GM12878 (cell line): ENCODE measurements at regions not wholly inside any gene's neighbourhood (a gene's known extent, or its start where the extent isn't known, plus 50 kb on each side); places are given as distances from the start of the nearest gene placed in this dataset.

ENCODE experiments used
- ATAC-seq: fragments of 200-7000 bp; cut with Tn5 transposase; 3 replicates; pipeline ENCODE4 v1.9.1; 2020; ENCODE audit warnings: mild to moderate bottlenecking, moderate library complexity
- BruUV-seq: library from RNA; stranded (reverse); fragments of 400-500 nt; replicated peaks from 2 replicates; lab custom pipeline; 2021; lab: Mats Ljungman, UMichigan
- CTCF ChIA-PET: fragments of 300-600 bp; sonication (Branson Sonifier 250); formaldehyde crosslinking; extraction: SDS; loops from one replicate; lab custom pipeline; 2021; ENCODE audit warnings: inconsistent platforms; lab: Yijun Ruan, JAX
- POLR2A ChIA-PET: fragments of 350-600 bp; formaldehyde crosslinking; extraction: SDS; loops from one replicate; lab custom pipeline; 2021; ENCODE audit warnings: inconsistent platforms; lab: Charles Lee
- RAD21 ChIA-PET: fragments of 300-600 bp; sonication (Branson Sonifier 250); formaldehyde crosslinking; loops from one replicate; lab custom pipeline; 2023; ENCODE audit warnings: antibody characterized with exemption; ENCODE audit not compliant: unreplicated experiment; lab: Charles Lee
- SMC1A ChIA-PET: fragments of 300-600 bp; sonication (Branson Sonifier 250); formaldehyde crosslinking; loops from one replicate; lab custom pipeline; 2023; ENCODE audit not compliant: unreplicated experiment, uncharacterized antibody; lab: Charles Lee
- DNase-seq: peaks from one replicate; pipeline ENCODE4 v3.0.0-alpha.2; 2011; ENCODE audit warnings: low read depth, low spot score
- FAIRE-seq: peaks from 3 replicates; lab custom pipeline; 2011; peaks lifted over from hg19 to GRCh38; lab: Jason Lieb, UNC
- H2AFZ ChIP-seq: 2 replicates; pipeline ENCODE4 v1.6.0; 2011; ENCODE audit warnings: low read depth, low read length, control low read depth; ENCODE audit not compliant: control insufficient read depth
- H3K27ac ChIP-seq: 2 replicates; pipeline ENCODE4 v1.5.1; 2011; ENCODE audit warnings: control low read depth; ENCODE audit not compliant: control insufficient read depth, insufficient read depth
- H3K27me3 ChIP-seq, 2 experiments: replicated peaks in 1 of 2; 2 replicates each; pipeline versions ENCODE4 v1.6.0 to v1.6.1; 2011; ENCODE audit warnings: low read length in 1 of 2; ENCODE audit not compliant: control insufficient read depth in 2 of 2, insufficient read depth in 2 of 2
- H3K36me3 ChIP-seq, 2 experiments: 2 replicates each; pipeline ENCODE4 v1.5.1; 2011; ENCODE audit warnings: low read length in 1 of 2; ENCODE audit not compliant: control insufficient read depth in 2 of 2, insufficient read depth in 2 of 2
- H3K4me1 ChIP-seq: 2 replicates; pipeline ENCODE4 v1.6.1; 2011; ENCODE audit warnings: mild to moderate bottlenecking, low read length, moderate library complexity, mixed read lengths; ENCODE audit not compliant: control insufficient read depth, insufficient read depth
- H3K4me2 ChIP-seq: 2 replicates; pipeline ENCODE4 v1.6.0; 2011; ENCODE audit warnings: control low read depth; ENCODE audit not compliant: control insufficient read depth, insufficient read depth
- H3K4me3 ChIP-seq: fragments of 200-600 bp; sonication (generic); 2 replicates; pipeline ENCODE4 v1.5.1; 2016
- H3K79me2 ChIP-seq: 2 replicates; pipeline ENCODE4 v1.6.0; 2011; ENCODE audit warnings: low read length; ENCODE audit not compliant: control insufficient read depth, insufficient read depth
- H3K9ac ChIP-seq: 2 replicates; pipeline ENCODE4 v1.8.0; 2011; ENCODE audit warnings: low read length, control low read depth, mixed read lengths; ENCODE audit not compliant: control insufficient read depth, insufficient read depth
- H3K9me3 ChIP-seq: replicated peaks from 3 replicates; pipeline ENCODE4 v1.5.1; 2011; ENCODE audit warnings: mild to moderate bottlenecking, low read length; ENCODE audit not compliant: control insufficient read depth, insufficient read depth
- H4K20me1 ChIP-seq: 2 replicates; pipeline ENCODE4 v1.6.0; 2011; ENCODE audit not compliant: control insufficient read depth, insufficient read depth
- ATF3 ChIP-seq: IDR thresholded peaks from 2 replicates; pipeline ENCODE4 v1.6.1; 2011; ENCODE audit warnings: low read depth, mild to moderate bottlenecking, low read length, moderate library complexity, borderline replicate concordance; ENCODE audit errors: extremely low read depth
- BMI1 ChIP-seq: fragments of 450-650 bp; IDR thresholded peaks from 2 replicates; pipeline ENCODE4 v1.6.1; 2016; ENCODE audit warnings: mild to moderate bottlenecking, moderate library complexity, borderline replicate concordance
- DPF2 ChIP-seq: fragments of 450-650 bp; IDR thresholded peaks from 2 replicates; pipeline ENCODE4 v1.6.1; 2017; ENCODE audit warnings: mild to moderate bottlenecking
- E4F1 ChIP-seq: fragments of 450-650 bp; IDR thresholded peaks from 2 replicates; pipeline ENCODE4 v1.6.1; 2018; ENCODE audit warnings: borderline replicate concordance, mild to moderate bottlenecking; ENCODE audit not compliant: partially characterized antibody
- KAT2A ChIP-seq: conservative IDR thresholded peaks from 2 replicates; pipeline ENCODE4 v1.6.1; 2011; ENCODE audit warnings: low read depth, low read length; ENCODE audit not compliant: control insufficient read depth
- KDM1A ChIP-seq: fragments of 200-600 bp; sonication (generic); IDR thresholded peaks from 2 replicates; pipeline ENCODE4 v1.6.1; 2016; ENCODE audit warnings: borderline replicate concordance
- SMC3 ChIP-seq: IDR thresholded peaks from 2 replicates; pipeline ENCODE4 v1.6.1; 2011; ENCODE audit warnings: low read length, improper control_type of control experiment, borderline replicate concordance
- ZNF274 ChIP-seq: IDR thresholded peaks from one replicate; pipeline ENCODE4 v1.8.0; 2011; ENCODE audit not compliant: insufficient read length, insufficient read depth
- WGBS: methylation state at CpG from one replicate; pipeline ENCODE4 v1.1.6; 2016; ENCODE audit warnings: low lambda C conversion rate; ENCODE audit not compliant: insufficient replicate concordance, insufficient coverage; ENCODE audit errors: missing lambda C conversion rate; 5-methylcytosine and 5-hydroxymethylcytosine counted together
- in situ Hi-C: fragments of 300-500 bp; cut with MboI; formaldehyde crosslinking; loops from 9 replicates; pipeline ENCODE4 v1.14.3; 2018; ENCODE audit warnings: mixed read lengths
- intact Hi-C: fragments of 100-400 bp; cut with micrococcal nuclease; formaldehyde crosslinking; loops from one replicate; pipeline ENCODE4 v1.14.2; 2022; ENCODE audit not compliant: unreplicated experiment
- TF ChIP-seq, protein P1 (sequence below): IDR thresholded peaks from 2 replicates; pipeline ENCODE4 v1.6.1; 2012; ENCODE audit warnings: low read depth, low read length, improper control_type of control experiment
- TF ChIP-seq, protein P2 (sequence below): fragments of 450-650 bp; IDR thresholded peaks from 2 replicates; pipeline ENCODE4 v1.6.1; 2017; ENCODE audit warnings: mild to moderate bottlenecking

DNA sequence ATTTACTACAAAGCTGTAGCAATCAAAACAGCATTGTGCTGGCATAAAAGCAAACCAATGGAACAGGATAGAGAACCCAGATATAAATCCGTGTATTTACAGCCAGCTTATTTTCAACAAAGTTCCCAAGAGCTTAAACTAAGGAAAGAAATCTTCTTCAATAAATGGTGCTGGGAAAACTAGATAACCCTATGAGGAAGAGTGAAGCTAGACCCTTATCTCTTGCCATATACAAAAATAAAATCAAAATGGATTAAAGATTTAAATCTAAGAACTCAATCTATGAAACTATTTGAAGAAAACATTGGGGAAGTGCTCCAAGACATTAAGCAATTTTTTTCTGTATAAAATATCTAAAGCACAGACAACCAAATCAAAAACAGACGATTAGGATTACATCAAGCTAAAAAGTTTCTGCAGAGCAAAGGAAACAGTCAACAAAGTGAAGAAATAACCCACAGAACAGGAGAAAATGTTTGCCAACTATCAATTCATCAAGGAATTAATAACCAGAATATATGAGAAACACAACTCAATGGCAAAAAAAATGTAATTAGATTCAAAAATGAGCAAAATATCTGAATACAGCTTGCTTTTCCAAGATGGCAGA lies 480.7 kb downstream of the LMO7 start:
- no TSS peak for BruUV-seq
- in situ Hi-C loops, result no loop called here

More for the DNA sequence above, 480.7 kb downstream of the LMO7 start:
- no peak for DNase-seq
- SMC1A ChIA-PET, result no interaction called here
- WGBS, result 0% methylated on average over 2 of the region's 2 CpGs
- CTCF ChIA-PET, result no interaction called here
- no peak for FAIRE-seq
- POLR2A ChIA-PET, result no interaction called here
- TF ChIP-seq ATF3 (no peak), KAT2A (no peak), ZNF274 (no peak), SMC3 (no peak), E4F1 (no peak), DPF2 (no peak), KDM1A (no peak), BMI1 (no peak)
- TF ChIP-seq, protein P1, sequence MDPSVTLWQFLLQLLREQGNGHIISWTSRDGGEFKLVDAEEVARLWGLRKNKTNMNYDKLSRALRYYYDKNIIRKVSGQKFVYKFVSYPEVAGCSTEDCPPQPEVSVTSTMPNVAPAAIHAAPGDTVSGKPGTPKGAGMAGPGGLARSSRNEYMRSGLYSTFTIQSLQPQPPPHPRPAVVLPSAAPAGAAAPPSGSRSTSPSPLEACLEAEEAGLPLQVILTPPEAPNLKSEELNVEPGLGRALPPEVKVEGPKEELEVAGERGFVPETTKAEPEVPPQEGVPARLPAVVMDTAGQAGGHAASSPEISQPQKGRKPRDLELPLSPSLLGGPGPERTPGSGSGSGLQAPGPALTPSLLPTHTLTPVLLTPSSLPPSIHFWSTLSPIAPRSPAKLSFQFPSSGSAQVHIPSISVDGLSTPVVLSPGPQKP, result no peak
- TF ChIP-seq, protein P2, sequence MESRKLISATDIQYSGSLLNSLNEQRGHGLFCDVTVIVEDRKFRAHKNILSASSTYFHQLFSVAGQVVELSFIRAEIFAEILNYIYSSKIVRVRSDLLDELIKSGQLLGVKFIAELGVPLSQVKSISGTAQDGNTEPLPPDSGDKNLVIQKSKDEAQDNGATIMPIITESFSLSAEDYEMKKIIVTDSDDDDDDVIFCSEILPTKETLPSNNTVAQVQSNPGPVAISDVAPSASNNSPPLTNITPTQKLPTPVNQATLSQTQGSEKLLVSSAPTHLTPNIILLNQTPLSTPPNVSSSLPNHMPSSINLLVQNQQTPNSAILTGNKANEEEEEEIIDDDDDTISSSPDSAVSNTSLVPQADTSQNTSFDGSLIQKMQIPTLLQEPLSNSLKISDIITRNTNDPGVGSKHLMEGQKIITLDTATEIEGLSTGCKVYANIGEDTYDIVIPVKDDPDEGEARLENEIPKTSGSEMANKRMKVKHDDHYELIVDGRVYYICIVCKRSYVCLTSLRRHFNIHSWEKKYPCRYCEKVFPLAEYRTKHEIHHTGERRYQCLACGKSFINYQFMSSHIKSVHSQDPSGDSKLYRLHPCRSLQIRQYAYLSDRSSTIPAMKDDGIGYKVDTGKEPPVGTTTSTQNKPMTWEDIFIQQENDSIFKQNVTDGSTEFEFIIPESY, result no peak
- no peaks in the 10 kb centered on the region for H3K9me3 ChIP-seq
- no peak for ATAC-seq
- no peak overlapping the region for H2AFZ ChIP-seq
- H3K4me1 ChIP-seq, result no peaks in the 10 kb centered on the region
- no peak overlapping the region for H3K27ac ChIP-seq
- H3K4me3 ChIP-seq, result no peak overlapping the region
- H3K27me3 ChIP-seq, result no peaks in the 10 kb centered on the region
- H4K20me1 ChIP-seq, result no peaks in the 10 kb centered on the region
- intact Hi-C loops, result no loop called here
- no peaks in the 10 kb centered on the region for H3K36me3 ChIP-seq
- no peaks in the 10 kb centered on the region for H3K79me2 ChIP-seq
- H3K4me2 ChIP-seq, result no peak overlapping the region
- RAD21 ChIA-PET, result no interaction called here
- H3K9ac ChIP-seq, result no peak overlapping the region
